HG02852 (cell line): ENCODE measurements at regions not wholly inside any gene's neighbourhood (a gene's known extent, or its start where the extent isn't known, plus 50 kb on each side); places are given as distances from the start of the nearest gene placed in this dataset.

Experiments
- ATAC-seq: cut with Tn5 transposase; IDR thresholded peaks from one replicate; pipeline ENCODE4 v1.9.1; 2021; ENCODE audit warnings: mild to moderate bottlenecking, moderate library complexity; ENCODE audit not compliant: unreplicated experiment

- no peak for ATAC-seq
These were observed 111.0 kb downstream of the TRIB2 start for GRCh38 chr2:12827721-12828120.

- no peak for ATAC-seq
These were observed 112.2 kb downstream of the TRIB2 start for GRCh38 chr2:12828980-12829379.

- ATAC-seq, result no peak
These were observed 114.3 kb downstream of the TRIB2 start for GRCh38 chr2:12831016-12831415.

- ATAC-seq, result no peak
These were observed 117.5 kb downstream of the TRIB2 start for GRCh38 chr2:12834239-12834638.

- no peak for ATAC-seq
These were observed 119.0 kb downstream of the TRIB2 start for GRCh38 chr2:12835733-12836132.

GRCh38 chr2:12839339-12839738 is 122.6 kb downstream of the TRIB2 start:
- no peak for ATAC-seq

GRCh38 chr2:12841021-12841420 is 124.3 kb downstream of the TRIB2 start:
- no peak for ATAC-seq

- no peak for ATAC-seq
These were observed 126.2 kb downstream of the TRIB2 start for GRCh38 chr2:12842917-12843316.

GRCh38 chr2:12844511-12844910 is 127.8 kb downstream of the TRIB2 start:
- no peak for ATAC-seq

GRCh38 chr2:12847694-12848575 is 131.2 kb downstream of the TRIB2 start:
- ATAC-seq, result no peak

GRCh38 chr2:12852135-12852534 is 135.4 kb downstream of the TRIB2 start:
- no peak for ATAC-seq

- no peak for ATAC-seq
These were observed 137.3 kb downstream of the TRIB2 start for GRCh38 chr2:12854001-12854530.

GRCh38 chr2:12855508-12855907 is 138.8 kb downstream of the TRIB2 start:
- ATAC-seq, result no peak

GRCh38 chr2:12856934-12857601 is 140.3 kb downstream of the TRIB2 start:
- no peak for ATAC-seq

GRCh38 chr2:12857891-12858290 is 141.2 kb downstream of the TRIB2 start:
- no peak for ATAC-seq

GRCh38 chr2:12858786-12859185 is 142.1 kb downstream of the TRIB2 start:
- no peak for ATAC-seq

GRCh38 chr2:12861344-12861930 is 144.7 kb downstream of the TRIB2 start:
- ATAC-seq, result no peak

- no peak for ATAC-seq
These were observed 145.8 kb downstream of the TRIB2 start for GRCh38 chr2:12862541-12862940.

GRCh38 chr2:12863937-12864336 is 147.2 kb downstream of the TRIB2 start:
- no peak for ATAC-seq

- ATAC-seq, result no peak
These were observed 151.0 kb downstream of the TRIB2 start for GRCh38 chr2:12867631-12868287.

GRCh38 chr2:12870692-12871091 is 154.0 kb downstream of the TRIB2 start:
- no peak for ATAC-seq
